Adrenal gland (tissue), 5 donors: ENCODE measurements at regions not wholly inside any gene's neighbourhood (a gene's known extent, or its start where the extent isn't known, plus 50 kb on each side); places are given as distances from the start of the nearest gene placed in this dataset.

ENCODE experiments used
- POLR2A ChIP-seq, 2 donors: fragments of 450-650 bp; IDR thresholded peaks; one replicate each; pipeline ENCODE4 v1.6.1; 2017; ENCODE audit warnings: antibody characterized with exemption in 2 of 2, mild to moderate bottlenecking in 2 of 2, moderate library complexity in 1 of 2
- TF ChIP-seq, protein P1 (sequence below), 6 experiments: fragments of 450-650 bp in 4 of 6; fragments of 200-600 bp in 2 of 6; sonication (generic) in 1 of 6; IDR thresholded peaks; 1 replicate in 5 of 6; 2 replicates in 1 of 6; pipeline versions ENCODE4 v1.5.1 to v1.8.0; 2016 to 2021; ENCODE audit warnings: antibody characterized with exemption in 6 of 6, mild to moderate bottlenecking in 2 of 6, moderate library complexity in 1 of 6
- donor health status: DM: no; HTN: no; CAD: no.

DNA sequence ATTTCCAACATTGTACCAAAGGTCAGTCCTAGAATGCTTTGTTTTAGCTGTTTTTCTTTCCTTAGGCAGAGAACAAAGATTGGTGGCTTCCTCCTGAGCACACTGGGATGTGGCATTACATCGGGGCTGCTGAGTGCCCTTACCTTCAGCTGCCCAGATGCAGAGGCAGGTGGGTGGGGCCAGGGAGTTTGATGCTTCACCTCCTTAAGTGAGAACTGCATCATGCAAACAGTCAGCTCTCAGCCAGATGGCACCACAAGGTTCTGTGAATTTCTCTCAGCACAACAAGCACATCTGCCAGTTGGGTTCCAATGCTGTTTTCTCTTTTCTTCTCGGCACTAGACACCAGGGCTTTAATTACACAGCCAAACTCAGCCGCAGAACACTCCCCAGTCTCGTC lies 87.4 kb upstream of the UBL3 start:
- no peak for TF ChIP-seq POLR2A (IDR thresholded peaks at IDR 0.05)
- TF ChIP-seq, protein P1, sequence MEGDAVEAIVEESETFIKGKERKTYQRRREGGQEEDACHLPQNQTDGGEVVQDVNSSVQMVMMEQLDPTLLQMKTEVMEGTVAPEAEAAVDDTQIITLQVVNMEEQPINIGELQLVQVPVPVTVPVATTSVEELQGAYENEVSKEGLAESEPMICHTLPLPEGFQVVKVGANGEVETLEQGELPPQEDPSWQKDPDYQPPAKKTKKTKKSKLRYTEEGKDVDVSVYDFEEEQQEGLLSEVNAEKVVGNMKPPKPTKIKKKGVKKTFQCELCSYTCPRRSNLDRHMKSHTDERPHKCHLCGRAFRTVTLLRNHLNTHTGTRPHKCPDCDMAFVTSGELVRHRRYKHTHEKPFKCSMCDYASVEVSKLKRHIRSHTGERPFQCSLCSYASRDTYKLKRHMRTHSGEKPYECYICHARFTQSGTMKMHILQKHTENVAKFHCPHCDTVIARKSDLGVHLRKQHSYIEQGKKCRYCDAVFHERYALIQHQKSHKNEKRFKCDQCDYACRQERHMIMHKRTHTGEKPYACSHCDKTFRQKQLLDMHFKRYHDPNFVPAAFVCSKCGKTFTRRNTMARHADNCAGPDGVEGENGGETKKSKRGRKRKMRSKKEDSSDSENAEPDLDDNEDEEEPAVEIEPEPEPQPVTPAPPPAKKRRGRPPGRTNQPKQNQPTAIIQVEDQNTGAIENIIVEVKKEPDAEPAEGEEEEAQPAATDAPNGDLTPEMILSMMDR (IDR thresholded peaks at IDR 0.05) = no peak
